SK-N-SH (cell line): ENCODE measurements at regions not wholly inside any gene's neighbourhood (a gene's known extent, or its start where the extent isn't known, plus 50 kb on each side); places are given as distances from the start of the nearest gene placed in this dataset.

ENCODE experiments used
- CTCF ChIA-PET: fragments of 300-600, 350-600 bp; formaldehyde crosslinking; extraction: SDS; loops from one replicate; lab custom pipeline; 2021; lab: Yijun Ruan, JAX
- POLR2A ChIA-PET: fragments of 350-600 bp; sonication (Branson Sonifier 250); formaldehyde crosslinking; extraction: SDS; loops from one replicate; lab custom pipeline; 2020; ENCODE audit warnings: antibody characterized with exemption, inconsistent platforms; lab: Yijun Ruan, JAX
- DNase-seq: peaks from one replicate; pipeline ENCODE4 v3.0.0; 2012
- H2AFZ ChIP-seq: fragments of 200-600 bp; sonication (generic); 2 replicates; pipeline ENCODE4 v1.8.1; 2016; ENCODE audit warnings: antibody characterized with exemption, mild to moderate bottlenecking, low read depth
- H3F3A ChIP-seq: fragments of 200-600 bp; sonication (generic); replicated peaks from 2 replicates; pipeline ENCODE3; 2016; ENCODE audit warnings: antibody characterized with exemption, mild to moderate bottlenecking; ENCODE audit not compliant: insufficient read depth
- H3K27ac ChIP-seq, 2 experiments: fragments of 200-500 bp in 1 of 2; fragments of 200-600 bp in 1 of 2; sonication (Bioruptor generic) in 1 of 2; sonication (generic), shearing (Covaris generic) in 1 of 2; 2 replicates each; pipeline versions ENCODE4 v1.5.1 to v1.6.1; 2014 to 2016; ENCODE audit warnings: low read depth in 2 of 2, inconsistent platforms in 1 of 2, low read length in 1 of 2, mild to moderate bottlenecking in 1 of 2, mixed read lengths in 1 of 2
- H3K27me3 ChIP-seq: fragments of 200-600 bp; sonication (generic), shearing (Covaris generic); 2 replicates; pipeline ENCODE4 v1.6.1; 2016; ENCODE audit warnings: mixed run types; ENCODE audit not compliant: insufficient read depth
- H3K36me3 ChIP-seq, 2 experiments: fragments of 200-500 bp in 1 of 2; fragments of 200-600 bp in 1 of 2; sonication (Bioruptor generic) in 1 of 2; sonication (generic) in 1 of 2; replicated peaks in 1 of 2; 2 replicates each; pipeline versions ENCODE3 to v1.5.1; 2014 to 2016; ENCODE audit warnings: low read length in 1 of 2, mild to moderate bottlenecking in 1 of 2; ENCODE audit not compliant: insufficient read depth in 2 of 2, control insufficient read depth in 1 of 2
- H3K4me1 ChIP-seq, 2 experiments: fragments of 200-500 bp in 1 of 2; fragments of 200-600 bp in 1 of 2; sonication (Bioruptor generic) in 1 of 2; sonication (generic), shearing (Covaris generic) in 1 of 2; 2 replicates each; pipeline versions ENCODE4 v1.5.1 to v1.6.1; 2014 to 2016; ENCODE audit warnings: low read depth in 1 of 2, low read length in 1 of 2, mixed run types in 1 of 2; ENCODE audit not compliant: insufficient read depth in 2 of 2, control insufficient read depth in 1 of 2
- H3K4me2 ChIP-seq: fragments of 200-600 bp; sonication (generic), shearing (Covaris generic); 2 replicates; pipeline ENCODE4 v1.6.1; 2017; ENCODE audit warnings: mixed run types
- H3K4me3 ChIP-seq, 2 experiments: fragments of 200-500 bp in 1 of 2; fragments of 200-600 bp in 1 of 2; sonication (Bioruptor generic) in 1 of 2; sonication (generic), shearing (Covaris generic) in 1 of 2; 2 replicates each; pipeline versions ENCODE4 v1.5.1 to v1.8.1; 2014 to 2016; ENCODE audit warnings: low read depth in 2 of 2, inconsistent platforms in 1 of 2, low read length in 1 of 2, mild to moderate bottlenecking in 1 of 2, mixed read lengths in 1 of 2, moderate library complexity in 1 of 2
- H3K79me2 ChIP-seq: fragments of 200-600 bp; sonication (generic); 2 replicates; pipeline ENCODE4 v1.8.1; 2017; ENCODE audit warnings: mild to moderate bottlenecking; ENCODE audit not compliant: insufficient read depth
- H3K9ac ChIP-seq: fragments of 200-600 bp; sonication (generic); 2 replicates; pipeline ENCODE4 v1.6.1; 2017; ENCODE audit warnings: mixed run types
- H3K9me2 ChIP-seq: fragments of 200-600 bp; sonication (generic); 2 replicates; pipeline ENCODE4 v1.6.1; 2017; ENCODE audit warnings: mixed run types
- H3K9me3 ChIP-seq: fragments of 200-600 bp; sonication (generic); 2 replicates; pipeline ENCODE4 v1.6.1; 2017; ENCODE audit warnings: mixed run types, mild to moderate bottlenecking, moderate library complexity
- H4K20me1 ChIP-seq: fragments of 200-600 bp; sonication (generic); 2 replicates; pipeline ENCODE4 v1.6.1; 2017; ENCODE audit warnings: mild to moderate bottlenecking, mixed run types; ENCODE audit not compliant: insufficient read depth
- CHD2 ChIP-seq: fragments of 150-350 bp; IDR thresholded peaks from 2 replicates; pipeline ENCODE4 v1.6.1; 2018; ENCODE audit warnings: low read length; ENCODE audit not compliant: partially characterized antibody
- EP300 ChIP-seq, 2 experiments: IDR thresholded peaks; 2 replicates each; pipeline versions ENCODE4 v1.4.0 to v1.6.1; 2012; ENCODE audit warnings: borderline replicate concordance in 1 of 2, low read depth in 1 of 2, low read length in 1 of 2
- EZH2phosphoT487 ChIP-seq: fragments of 200-600 bp; sonication (generic); IDR thresholded peaks from 2 replicates; pipeline ENCODE4 v1.6.1; 2017; ENCODE audit warnings: low read depth, mixed run types, mild to moderate bottlenecking, antibody characterized with exemption, moderate library complexity, borderline replicate concordance
- FOSL2 ChIP-seq: IDR thresholded peaks from 2 replicates; pipeline ENCODE4 v1.4.0; 2012; ENCODE audit warnings: low read depth, mild to moderate bottlenecking, moderate library complexity, borderline replicate concordance
- FOXJ3 ChIP-seq: sonication (generic); formaldehyde crosslinking; IDR thresholded peaks from 2 replicates; pipeline ENCODE4 v1.5.1; 2020; ENCODE audit warnings: mild to moderate bottlenecking, missing genetic modification reagents
- FOXM1 ChIP-seq: IDR thresholded peaks from 2 replicates; pipeline ENCODE4 v1.4.0; 2012; ENCODE audit warnings: low read depth, mild to moderate bottlenecking
- GABPA ChIP-seq: IDR thresholded peaks from 2 replicates; pipeline ENCODE4 v1.4.0; 2012; ENCODE audit warnings: low read depth, mild to moderate bottlenecking
- MEF2A ChIP-seq: IDR thresholded peaks from 2 replicates; pipeline ENCODE4 v1.4.0; 2012; ENCODE audit warnings: low read depth, borderline replicate concordance
- MXI1 ChIP-seq: IDR thresholded peaks from 2 replicates; pipeline ENCODE4 v1.6.1; 2012; ENCODE audit warnings: mild to moderate bottlenecking, low read depth, low read length, improper control_type of control experiment
- NRF1 ChIP-seq: IDR thresholded peaks from 2 replicates; pipeline ENCODE4 v1.6.1; 2012; ENCODE audit warnings: low read depth, mild to moderate bottlenecking, low read length
- POLR2AphosphoS5 ChIP-seq: IDR thresholded peaks from 2 replicates; pipeline ENCODE4 v1.6.1; 2012; ENCODE audit warnings: low read depth, low read length
- RCOR1 ChIP-seq: fragments of 150-350 bp; IDR thresholded peaks from 2 replicates; pipeline ENCODE4 v1.6.1; 2017; ENCODE audit warnings: antibody characterized with exemption, low read length
- TAF1 ChIP-seq: IDR thresholded peaks from 2 replicates; pipeline ENCODE4 v1.6.1; 2012; ENCODE audit warnings: low read depth, mild to moderate bottlenecking, low read length, moderate library complexity, borderline replicate concordance
- TCF12 ChIP-seq: IDR thresholded peaks from 2 replicates; pipeline ENCODE4 v1.4.0; 2012
- WGBS: methylation state at CpG from one replicate; pipeline ENCODE4 v1.1.6; 2017; ENCODE audit warnings: low lambda C conversion rate; 5-methylcytosine and 5-hydroxymethylcytosine counted together
- TF ChIP-seq, protein P1 (sequence below): IDR thresholded peaks from 2 replicates; pipeline ENCODE4 v1.4.0; 2012; ENCODE audit warnings: low read depth
- TF ChIP-seq, protein P2 (sequence below): IDR thresholded peaks from 2 replicates; pipeline ENCODE4 v1.4.0; 2012; ENCODE audit warnings: low read depth, borderline replicate concordance
- TF ChIP-seq, protein P3 (sequence below): fragments of 150-350 bp; IDR thresholded peaks from 2 replicates; pipeline ENCODE4 v1.6.1; 2016; ENCODE audit warnings: mild to moderate bottlenecking, low read depth, low read length
- TF ChIP-seq, protein P4 (sequence below): fragments of 200-600 bp; sonication (generic); IDR thresholded peaks from 2 replicates; pipeline ENCODE4 v1.6.1; 2017; ENCODE audit warnings: antibody characterized with exemption, mild to moderate bottlenecking, moderate library complexity
- TF ChIP-seq, protein P5 (sequence below): fragments of 150-350 bp; IDR thresholded peaks from 2 replicates; pipeline ENCODE4 v1.6.1; 2017; ENCODE audit warnings: antibody characterized with exemption, low read length, low read depth, borderline replicate concordance

- no peaks in the 10 kb centered on the region for H3K36me3 ChIP-seq
- TF ChIP-seq FOSL2 (no peak), EZH2phosphoT487 (no peak), FOXJ3 (no peak), RCOR1 (no peak), FOXM1 (no peak), MEF2A (no peak), GABPA (no peak), CHD2 (no peak)
- TF ChIP-seq, protein P1, sequence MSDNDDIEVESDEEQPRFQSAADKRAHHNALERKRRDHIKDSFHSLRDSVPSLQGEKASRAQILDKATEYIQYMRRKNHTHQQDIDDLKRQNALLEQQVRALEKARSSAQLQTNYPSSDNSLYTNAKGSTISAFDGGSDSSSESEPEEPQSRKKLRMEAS, result no peak
- TF ChIP-seq, protein P2, sequence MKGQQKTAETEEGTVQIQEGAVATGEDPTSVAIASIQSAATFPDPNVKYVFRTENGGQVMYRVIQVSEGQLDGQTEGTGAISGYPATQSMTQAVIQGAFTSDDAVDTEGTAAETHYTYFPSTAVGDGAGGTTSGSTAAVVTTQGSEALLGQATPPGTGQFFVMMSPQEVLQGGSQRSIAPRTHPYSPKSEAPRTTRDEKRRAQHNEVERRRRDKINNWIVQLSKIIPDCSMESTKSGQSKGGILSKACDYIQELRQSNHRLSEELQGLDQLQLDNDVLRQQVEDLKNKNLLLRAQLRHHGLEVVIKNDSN, result no peak
- TF ChIP-seq, protein P3, sequence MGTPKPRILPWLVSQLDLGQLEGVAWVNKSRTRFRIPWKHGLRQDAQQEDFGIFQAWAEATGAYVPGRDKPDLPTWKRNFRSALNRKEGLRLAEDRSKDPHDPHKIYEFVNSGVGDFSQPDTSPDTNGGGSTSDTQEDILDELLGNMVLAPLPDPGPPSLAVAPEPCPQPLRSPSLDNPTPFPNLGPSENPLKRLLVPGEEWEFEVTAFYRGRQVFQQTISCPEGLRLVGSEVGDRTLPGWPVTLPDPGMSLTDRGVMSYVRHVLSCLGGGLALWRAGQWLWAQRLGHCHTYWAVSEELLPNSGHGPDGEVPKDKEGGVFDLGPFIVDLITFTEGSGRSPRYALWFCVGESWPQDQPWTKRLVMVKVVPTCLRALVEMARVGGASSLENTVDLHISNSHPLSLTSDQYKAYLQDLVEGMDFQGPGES, result no peak
- TF ChIP-seq, protein P4, sequence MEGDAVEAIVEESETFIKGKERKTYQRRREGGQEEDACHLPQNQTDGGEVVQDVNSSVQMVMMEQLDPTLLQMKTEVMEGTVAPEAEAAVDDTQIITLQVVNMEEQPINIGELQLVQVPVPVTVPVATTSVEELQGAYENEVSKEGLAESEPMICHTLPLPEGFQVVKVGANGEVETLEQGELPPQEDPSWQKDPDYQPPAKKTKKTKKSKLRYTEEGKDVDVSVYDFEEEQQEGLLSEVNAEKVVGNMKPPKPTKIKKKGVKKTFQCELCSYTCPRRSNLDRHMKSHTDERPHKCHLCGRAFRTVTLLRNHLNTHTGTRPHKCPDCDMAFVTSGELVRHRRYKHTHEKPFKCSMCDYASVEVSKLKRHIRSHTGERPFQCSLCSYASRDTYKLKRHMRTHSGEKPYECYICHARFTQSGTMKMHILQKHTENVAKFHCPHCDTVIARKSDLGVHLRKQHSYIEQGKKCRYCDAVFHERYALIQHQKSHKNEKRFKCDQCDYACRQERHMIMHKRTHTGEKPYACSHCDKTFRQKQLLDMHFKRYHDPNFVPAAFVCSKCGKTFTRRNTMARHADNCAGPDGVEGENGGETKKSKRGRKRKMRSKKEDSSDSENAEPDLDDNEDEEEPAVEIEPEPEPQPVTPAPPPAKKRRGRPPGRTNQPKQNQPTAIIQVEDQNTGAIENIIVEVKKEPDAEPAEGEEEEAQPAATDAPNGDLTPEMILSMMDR, result no peak
- H3K4me1 ChIP-seq, result no peaks in the 10 kb centered on the region
- no peaks in the 10 kb centered on the region for H3K9me2 ChIP-seq
- no peak overlapping the region for H3K9ac ChIP-seq
- ChIA-PET POLR2A (no interaction called here), CTCF (no interaction called here)
- no peaks in the 10 kb centered on the region for H4K20me1 ChIP-seq
- H3K27me3 ChIP-seq, result no peaks in the 10 kb centered on the region
- no peaks in the 10 kb centered on the region for H3K9me3 ChIP-seq
- 51% methylated on average over 3 of the region's 3 CpGs for WGBS
- no peak for DNase-seq
- no peak overlapping the region for H2AFZ ChIP-seq
- H3F3A ChIP-seq, result no peaks in the 10 kb centered on the region
- H3K27ac ChIP-seq, result no peak overlapping the region
- H3K4me3 ChIP-seq, result no peak overlapping the region
- H3K4me2 ChIP-seq, result no peak overlapping the region
- no peaks in the 10 kb centered on the region for H3K79me2 ChIP-seq
Observed at GRCh38 chr5:89436464-89436863, 553.5 kb upstream of the MEF2C start.

DNA sequence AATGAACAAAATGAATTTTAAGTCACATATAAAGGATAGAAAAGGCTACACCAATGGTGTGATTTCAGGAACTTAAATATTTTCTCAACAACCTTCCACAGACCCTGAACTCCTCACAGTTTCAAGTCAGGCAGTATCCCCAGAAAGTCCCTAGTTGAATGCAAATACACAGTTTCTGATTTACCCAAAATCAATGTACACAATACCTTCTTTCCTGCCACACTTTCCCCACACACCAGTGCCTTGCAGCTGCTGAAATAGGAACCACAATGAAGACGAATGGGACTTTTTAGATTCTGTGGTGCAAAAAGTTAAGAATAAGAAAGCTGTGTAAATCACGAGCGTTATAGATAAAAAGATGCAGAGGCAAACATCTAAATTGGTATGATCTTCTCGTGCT, 552.4 kb upstream of the MEF2C start:
- Histone ChIP-seq H4K20me1 (no peaks in the 10 kb centered on the region), H3K4me1 (no peaks in the 10 kb centered on the region), H3K36me3 (no peaks in the 10 kb centered on the region), H2AFZ (no peak overlapping the region), H3K4me2 (no peak overlapping the region), H3K9ac (no peak overlapping the region), H3K9me2 (no peaks in the 10 kb centered on the region), H3K27ac (no peak overlapping the region), H3K4me3 (no peak overlapping the region), H3F3A (no peaks in the 10 kb centered on the region), H3K27me3 (no peaks in the 10 kb centered on the region), H3K9me3 (no peaks in the 10 kb centered on the region), H3K79me2 (no peaks in the 10 kb centered on the region)
- DNase-seq, result no peak
- ChIA-PET POLR2A (no interaction called here), CTCF (no interaction called here)
- TF ChIP-seq MXI1 (no peak), EP300 (IDR thresholded peaks at IDR 0.05; ENCODE audit: borderline replicate concordance in 1 of 2, low read depth in 1 of 2, low read length in 1 of 2) (no peak), POLR2AphosphoS5 (no peak), NRF1 (no peak), TAF1 (no peak), TCF12 (no peak), GABPA (no peak), CHD2 (no peak)
- TF ChIP-seq, protein P5, sequence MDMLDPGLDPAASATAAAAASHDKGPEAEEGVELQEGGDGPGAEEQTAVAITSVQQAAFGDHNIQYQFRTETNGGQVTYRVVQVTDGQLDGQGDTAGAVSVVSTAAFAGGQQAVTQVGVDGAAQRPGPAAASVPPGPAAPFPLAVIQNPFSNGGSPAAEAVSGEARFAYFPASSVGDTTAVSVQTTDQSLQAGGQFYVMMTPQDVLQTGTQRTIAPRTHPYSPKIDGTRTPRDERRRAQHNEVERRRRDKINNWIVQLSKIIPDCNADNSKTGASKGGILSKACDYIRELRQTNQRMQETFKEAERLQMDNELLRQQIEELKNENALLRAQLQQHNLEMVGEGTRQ, result no peak
- TF ChIP-seq, protein P1, result no peak
- 76% methylated on average over 4 of the region's 4 CpGs for WGBS
